ENCODE measurements at regions not wholly inside any gene's neighbourhood (a gene's known extent, or its start where the extent isn't known, plus 50 kb on each side); places are given as distances from the start of the nearest gene placed in this dataset.

- TF ChIP-seq CTCF (IDR thresholded peaks at IDR 0.05) (no peak), POLR2A (IDR thresholded peaks at IDR 0.05) (no peak)
Measured at GRCh38 chr16:22684574-22685458, 129.1 kb upstream of the HS3ST2 start.

Data from right lobe of liver (tissue), 4 donors.